GM21528 (cell line): ENCODE measurements at regions not wholly inside any gene's neighbourhood (a gene's known extent, or its start where the extent isn't known, plus 50 kb on each side); places are given as distances from the start of the nearest gene placed in this dataset.

ENCODE experiments used
- ATAC-seq: cut with Tn5 transposase; IDR thresholded peaks from one replicate; pipeline ENCODE4 v1.9.1; 2021; ENCODE audit warnings: mild to moderate bottlenecking, moderate library complexity; ENCODE audit not compliant: unreplicated experiment, low FRiP score

DNA sequence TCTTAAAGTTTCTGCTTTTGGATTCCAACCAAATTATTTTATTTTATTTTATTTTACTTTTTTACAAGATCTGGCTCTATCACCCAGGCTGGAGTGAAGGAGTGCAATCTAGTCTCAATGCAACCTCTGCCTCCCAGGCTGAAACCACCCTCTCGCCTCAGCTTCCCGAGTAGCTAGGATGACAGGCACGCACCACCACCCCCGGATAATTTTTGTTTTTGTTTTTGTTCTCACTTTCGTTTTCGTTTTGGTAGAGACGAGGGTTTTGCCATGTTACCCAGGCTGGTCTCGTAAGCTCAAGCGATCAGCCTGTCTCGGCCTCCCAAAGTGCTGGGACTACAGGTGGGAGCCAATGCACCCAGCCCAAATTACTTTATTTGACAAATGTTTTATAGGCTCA lies 219.8 kb downstream of the ETS1 start:
- peak; percentile 82 for ATAC-seq

DNA sequence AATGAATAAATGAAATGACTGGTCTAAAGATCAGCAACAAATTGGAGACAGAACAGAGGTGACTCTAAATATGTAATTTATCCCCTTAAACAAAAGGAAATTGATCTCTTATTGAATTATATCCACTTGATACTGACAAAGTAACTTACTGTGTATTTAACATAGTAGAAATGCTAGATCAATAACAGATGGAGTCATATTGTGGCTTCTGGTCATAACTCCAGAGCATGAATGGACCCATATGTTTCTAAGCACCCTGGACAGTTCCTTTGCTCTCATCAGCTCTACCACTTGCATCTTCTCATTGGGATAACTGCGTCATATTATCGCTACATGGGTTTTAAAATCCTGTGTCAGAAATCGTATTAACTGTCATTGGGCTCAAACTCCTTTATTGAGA lies 222.3 kb downstream of the ETS1 start:
- ATAC-seq: no peak

DNA sequence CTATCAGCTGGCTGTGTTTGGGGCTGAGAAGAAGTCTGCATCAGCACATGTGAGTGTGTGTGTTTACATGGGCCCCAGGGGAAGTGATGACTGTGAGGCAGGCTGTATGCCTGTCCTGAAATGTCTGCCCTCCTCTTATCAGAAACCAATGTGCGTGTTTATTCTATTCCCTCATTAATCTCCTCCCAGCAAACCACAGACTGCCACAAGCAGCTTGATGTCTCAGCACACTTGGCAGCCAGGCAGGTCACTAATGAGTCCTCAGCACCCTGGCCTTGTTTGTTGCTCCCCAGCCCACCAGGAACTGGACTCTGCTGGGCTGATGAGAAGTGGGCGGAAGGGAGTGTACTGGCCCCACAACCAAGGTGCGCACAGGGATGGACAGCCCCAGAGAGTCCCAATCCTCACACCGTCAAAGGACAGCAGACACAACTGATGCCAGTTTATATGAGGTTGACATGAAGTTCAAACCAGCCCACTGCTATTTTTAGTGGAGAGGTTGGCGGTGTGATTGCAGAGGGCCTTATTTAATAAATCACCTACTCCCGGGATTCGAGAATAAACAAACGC lies 225.8 kb downstream of the ETS1 start:
- ATAC-seq: no peak

DNA sequence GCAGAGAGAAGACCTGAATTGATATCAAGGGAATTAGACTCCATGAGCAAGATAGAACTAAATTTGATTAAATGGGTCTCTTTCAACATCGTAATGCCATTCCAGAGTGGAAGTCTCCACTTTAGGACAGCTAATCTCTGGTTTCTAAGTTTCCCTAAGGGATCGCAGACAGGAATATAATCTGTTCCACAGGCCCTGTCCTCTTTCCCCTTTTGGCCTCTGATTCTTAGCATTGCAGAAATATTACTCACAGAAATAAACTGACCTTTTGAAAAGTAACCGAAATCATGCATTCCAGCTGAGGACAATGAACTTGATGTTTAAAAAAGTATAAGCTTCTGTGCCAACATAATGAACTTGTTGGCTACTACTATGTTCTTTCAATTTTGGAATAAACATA lies 227.8 kb downstream of the ETS1 start:
- no peak for ATAC-seq

DNA sequence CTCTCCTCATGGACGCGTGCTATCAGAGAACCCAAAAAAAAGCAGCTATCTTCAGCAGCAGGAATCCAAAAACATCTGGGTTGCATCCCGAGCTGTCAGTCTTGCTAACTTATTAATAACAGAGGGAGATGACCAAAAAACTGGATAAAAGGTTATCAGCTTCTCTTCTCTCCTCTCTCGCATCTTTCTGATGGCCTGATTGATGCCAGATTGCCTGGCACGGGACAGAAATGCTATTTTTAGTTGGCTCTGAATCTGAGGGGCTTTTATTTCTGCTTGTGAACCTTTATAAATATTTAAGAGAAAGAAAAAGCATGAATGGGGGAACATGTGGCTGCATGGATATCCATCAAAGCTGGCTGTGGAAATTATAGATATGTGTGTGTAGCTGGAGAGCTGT lies 230.3 kb downstream of the ETS1 start:
- ATAC-seq: no peak

DNA sequence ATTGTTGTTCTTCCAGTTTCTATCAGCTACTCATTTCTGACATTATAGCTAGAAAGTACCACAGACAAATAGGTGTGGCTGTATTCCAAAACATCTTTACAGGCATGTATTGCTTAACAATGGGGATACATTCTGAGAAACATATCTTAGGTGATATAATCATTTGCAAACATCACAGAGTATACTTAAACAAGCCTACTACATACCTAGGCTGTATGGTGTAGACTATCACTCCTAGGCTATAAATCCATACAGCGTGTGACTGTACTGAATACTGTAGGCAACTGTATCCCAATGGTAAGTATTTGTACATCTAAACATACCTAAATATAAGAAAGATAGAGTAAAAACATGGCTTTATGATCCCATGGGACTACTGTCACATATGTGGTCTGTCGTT lies 231.8 kb downstream of the ETS1 start:
- no peak for ATAC-seq

DNA sequence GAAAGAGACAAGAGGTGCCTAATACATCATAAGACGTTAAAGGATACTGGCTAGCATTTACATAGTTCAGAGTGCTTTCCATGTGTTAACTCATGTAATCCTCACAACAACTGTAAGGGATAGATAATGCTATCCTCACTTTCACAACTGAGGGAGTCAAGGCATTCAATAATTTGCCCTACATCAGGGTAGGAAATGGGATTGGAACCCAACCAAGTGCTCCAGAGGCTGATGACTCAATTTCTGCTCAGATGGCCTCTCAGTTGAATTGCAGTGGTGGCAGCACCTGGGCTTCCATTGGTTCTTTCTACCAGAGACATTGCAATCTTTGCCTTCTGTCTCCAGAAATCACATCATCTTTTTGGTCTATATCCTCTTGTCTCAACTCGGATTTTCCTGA lies 232.9 kb downstream of the ETS1 start:
- no peak for ATAC-seq

DNA sequence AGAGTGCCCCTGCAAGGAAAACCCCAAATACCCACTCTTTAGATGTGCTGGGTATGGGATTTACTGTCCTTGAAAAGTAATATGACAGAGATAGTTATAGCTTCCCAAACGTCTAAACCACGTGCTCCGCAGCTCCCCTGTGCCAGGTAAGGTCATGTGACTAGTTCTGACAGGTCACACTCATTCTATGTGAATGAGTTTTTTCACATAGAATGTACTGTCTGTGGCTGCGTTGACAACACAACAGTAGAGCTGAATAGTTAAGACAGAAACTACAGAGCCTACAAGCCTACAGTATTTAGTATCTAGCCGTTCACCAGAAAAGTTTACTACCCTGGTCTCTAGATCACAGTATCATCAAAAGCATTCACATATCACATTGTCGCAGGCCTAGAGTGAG lies 236.2 kb downstream of the ETS1 start:
- ATAC-seq: no peak

DNA sequence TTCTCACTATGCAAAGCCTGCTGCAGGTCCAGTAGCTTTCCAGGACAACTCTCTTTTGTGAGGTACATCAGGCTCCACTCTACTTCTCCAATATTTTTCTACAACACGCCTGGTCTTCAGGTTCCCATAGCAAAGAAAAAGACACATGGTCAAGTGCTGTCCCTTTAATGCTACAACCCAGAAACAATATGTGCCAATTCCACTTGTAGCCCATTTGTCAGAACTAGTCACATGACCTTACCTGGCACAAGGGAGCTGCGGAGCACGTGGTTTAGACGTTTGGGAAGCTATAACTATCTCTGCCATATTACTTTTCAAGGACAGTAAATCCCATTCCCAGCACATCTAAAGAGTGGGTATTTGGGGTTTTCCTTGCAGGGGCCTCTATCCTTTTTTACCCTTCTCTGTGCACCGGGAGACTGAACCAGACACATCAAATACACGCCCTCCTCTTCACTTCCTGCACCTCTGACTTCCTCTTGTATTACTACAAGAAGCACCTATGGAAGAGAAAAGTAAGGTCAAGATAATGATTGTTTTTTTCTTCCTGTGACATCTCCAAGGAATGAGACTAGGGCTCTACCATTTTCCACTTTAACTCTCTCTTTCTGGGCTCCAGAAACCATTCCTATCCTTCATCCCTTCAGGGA lies 237.6 kb downstream of the ETS1 start:
- ATAC-seq: no peak

DNA sequence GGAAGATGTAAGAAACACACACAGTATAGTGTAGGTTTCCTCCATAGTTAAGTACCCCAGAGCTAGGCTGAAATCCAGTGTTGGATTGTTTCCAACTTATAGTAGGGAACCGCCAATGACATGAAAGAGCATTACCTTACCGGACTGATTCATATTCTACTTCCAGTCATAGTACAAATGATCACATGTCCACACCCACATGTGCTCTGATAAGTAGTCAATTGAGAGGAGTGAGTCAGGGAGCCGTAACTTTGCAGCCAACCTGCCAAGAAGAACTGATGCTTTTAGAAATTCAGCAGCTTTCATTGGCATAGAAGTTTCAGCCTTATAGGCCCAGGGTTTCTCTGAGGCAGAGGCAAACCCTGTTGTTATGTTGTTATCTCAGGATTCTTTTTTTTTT lies 240.6 kb downstream of the ETS1 start:
- ATAC-seq: no peak

DNA sequence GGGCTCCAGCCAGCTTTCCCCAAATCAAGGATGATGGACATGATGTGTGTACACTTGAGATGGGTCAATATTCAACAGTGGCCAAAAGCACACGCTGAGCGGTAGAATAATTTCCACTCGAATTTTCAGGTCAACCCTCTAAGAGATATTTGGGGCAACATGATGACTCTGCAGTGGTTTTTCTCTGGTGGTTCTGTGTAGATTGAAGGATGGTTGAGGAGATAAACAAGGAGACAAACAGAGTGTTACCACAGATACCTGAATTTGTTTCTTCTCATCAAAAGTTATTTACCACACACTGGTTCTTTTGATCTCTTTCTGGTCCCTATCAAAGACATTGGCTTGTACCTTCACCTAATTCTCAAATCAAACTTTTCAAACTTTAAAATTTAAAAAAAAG lies 242.0 kb downstream of the ETS1 start:
- ATAC-seq: no peak

DNA sequence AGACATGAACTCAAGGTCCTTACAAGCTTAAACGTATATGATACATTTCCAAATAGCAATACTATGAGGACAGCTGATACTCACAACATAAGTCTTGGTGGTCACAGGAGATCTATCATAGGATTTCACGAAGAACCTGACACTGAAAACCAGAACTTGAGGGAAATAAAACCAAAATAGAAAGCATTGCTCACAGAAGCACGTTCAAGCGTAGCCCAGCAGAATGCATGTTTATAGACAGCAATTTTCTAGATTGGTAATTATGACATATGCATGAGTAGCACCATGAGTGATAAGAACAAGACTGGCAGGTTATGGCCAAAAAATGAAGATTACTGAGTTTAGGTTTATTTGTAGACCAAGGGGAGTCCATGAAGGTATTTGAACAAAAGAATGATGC lies 243.5 kb downstream of the ETS1 start:
- ATAC-seq: no peak

DNA sequence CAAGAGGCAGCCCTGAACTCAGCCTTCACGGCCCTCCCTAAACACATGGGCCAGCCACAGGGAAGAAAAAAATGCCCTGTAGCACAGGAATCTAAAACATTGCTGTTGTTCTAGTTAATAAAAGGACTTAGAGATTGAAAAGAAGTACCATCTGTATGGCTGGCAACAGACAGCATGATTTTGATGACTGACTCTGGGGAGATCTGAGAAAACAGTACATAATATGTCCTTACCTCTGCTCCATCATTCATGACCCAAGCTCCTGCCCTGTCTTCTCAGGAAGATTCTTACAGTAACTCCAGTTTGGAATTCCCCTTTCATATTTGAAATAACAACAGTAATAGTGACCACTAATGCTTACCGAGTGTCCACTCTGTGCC lies 244.2 kb downstream of the ETS1 start:
- ATAC-seq: peak; percentile 52

DNA sequence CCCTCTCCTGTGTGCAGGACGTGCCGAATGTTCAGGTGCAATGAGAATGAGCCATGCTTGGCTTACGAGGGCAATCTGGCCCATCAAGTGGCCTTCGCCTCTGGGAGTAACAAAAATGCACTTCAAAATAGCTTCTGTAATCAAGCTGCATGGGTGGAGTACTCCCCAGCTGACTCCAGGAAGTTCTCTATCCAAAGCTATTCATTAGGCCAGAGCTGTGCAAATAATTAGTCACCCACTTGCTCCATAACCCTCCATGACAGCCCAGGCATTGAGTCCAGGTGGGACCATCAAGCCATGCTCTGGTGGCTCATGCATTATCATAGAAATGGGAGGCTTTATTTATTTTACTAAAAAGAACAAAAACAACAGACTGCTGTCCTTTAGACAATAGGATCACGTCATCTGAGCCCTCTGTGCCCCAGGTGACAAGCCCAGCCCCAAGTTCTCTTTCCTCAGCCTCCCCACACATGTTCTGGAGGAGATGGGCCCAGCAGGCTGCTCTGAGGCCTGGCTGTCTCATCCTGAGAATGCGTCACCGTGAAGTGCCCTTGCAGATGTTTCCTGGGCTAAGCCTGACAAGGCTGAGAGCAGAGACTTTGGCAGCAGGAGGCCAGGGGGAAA lies 244.7 kb downstream of the ETS1 start:
- peak; percentile 99 for ATAC-seq

DNA sequence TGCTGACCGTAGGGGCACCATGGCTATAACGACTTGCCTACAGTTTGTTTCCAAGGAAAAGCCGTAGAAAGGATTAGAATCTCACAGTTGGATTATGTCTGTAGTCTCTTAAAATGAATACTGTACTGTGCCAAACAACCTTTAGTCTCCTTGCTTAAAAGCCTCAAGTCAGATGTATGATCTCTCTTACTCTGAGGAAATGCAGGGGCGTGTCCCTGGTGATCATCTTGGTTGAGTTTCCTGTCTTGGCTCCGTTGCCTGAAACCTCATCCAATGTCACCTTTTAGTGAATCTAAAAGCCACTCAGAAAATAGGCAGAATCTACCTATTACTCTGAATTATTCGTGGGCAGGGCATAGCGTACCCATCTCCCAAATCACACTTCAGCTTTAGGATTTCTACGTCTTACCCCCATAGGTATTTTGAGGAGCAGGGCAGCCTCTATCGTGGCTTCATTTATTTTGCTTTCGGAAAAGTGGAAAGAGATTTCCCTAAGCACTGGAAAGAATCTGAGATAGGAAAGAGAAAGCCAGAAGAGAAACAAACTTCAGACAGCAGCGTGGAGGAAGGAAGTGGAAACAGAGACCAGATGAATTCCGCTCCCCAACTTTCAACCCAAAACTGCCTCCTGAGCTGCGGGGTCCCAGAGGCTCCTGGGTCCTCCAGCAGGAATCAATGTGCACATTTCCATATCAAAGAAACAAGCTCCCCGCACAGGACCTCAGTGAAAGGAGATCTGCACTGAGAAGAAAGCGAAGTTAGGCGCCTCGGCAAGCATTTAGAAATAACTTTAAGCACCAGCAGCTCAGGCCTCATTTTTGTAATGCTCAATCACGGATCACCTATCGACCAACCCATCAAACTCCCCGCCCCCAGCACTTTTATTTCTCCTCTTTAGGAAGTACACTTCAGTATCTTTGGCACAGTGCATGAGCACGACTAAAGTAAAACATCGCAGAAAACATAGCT lies 245.8 kb downstream of the ETS1 start:
- ATAC-seq: no peak

DNA sequence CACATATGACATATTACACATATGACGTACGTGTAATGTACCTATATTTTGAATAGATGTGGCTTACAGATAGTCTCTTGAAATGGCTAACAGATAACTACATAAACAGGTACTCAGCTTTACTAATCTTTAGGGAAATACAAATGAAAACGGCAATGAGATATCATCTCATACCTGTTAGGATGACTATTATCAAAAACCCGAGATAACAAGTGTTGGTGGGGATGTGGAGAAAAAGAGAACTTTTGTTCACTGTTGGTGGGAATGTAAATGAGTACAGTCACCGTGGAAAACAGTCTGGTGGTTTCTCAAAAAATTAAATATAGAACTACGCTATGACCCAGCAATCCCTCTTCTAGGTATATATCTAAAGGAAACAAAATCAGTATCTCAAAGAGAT lies 247.6 kb downstream of the ETS1 start:
- ATAC-seq: no peak

DNA sequence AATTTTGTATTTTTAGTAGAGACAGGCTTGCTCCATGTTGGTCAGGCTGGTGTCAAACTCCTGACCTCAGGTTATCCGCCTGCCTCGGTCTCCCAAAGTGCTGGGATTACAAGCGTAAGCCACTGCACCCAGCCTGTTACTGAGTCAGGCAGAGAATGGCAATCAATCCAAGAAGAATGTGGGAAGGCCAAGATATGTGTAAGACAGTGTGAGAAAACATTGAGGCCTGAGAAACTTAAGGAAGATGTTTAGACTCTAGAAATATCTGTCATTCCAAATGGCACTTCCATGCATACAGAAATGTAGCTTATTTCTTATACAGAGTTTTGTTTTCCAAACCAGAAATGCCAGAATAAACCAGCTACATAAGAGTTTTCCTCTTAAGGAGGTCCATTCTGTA lies 248.5 kb downstream of the ETS1 start:
- no peak for ATAC-seq

DNA sequence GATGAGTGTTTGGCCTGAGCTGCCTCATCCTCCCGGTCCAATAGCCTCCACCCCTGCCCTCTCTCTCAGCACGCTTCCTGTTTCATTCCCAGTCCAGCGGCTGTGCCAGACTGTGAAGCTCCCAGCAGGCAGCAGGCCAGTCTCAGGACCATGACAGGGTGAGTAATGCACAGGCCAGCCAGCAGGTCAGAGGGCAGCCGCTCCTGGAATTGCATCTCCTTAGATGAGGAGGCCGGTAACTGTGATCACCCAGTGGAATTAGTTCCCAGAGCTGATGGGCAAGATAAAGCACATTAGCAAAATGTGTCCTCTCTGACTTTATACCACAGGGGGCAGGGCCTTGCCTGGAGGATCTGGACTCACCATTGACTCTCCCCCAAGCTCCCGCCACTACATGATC lies 251.2 kb downstream of the ETS1 start:
- ATAC-seq: no peak

DNA sequence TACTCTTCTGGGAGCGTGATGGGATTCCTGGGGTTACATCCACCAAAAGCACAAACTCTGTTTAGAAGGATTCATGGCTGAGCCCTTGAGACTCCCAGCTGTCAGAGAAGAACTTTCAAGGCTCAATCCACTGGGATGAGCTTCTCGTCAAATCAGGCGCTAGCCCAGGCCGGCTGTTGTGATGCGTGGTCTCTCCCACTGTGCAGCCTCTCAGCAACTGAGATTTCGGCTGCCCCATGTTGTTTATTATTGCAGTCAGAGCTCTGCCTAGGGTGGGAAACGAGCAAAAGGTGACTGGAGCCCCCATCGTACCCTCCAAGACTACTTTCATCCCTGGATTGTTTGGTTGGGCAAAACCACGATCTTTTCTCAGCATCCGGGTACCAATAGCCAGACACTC lies 251.6 kb downstream of the ETS1 start:
- ATAC-seq: no peak

DNA sequence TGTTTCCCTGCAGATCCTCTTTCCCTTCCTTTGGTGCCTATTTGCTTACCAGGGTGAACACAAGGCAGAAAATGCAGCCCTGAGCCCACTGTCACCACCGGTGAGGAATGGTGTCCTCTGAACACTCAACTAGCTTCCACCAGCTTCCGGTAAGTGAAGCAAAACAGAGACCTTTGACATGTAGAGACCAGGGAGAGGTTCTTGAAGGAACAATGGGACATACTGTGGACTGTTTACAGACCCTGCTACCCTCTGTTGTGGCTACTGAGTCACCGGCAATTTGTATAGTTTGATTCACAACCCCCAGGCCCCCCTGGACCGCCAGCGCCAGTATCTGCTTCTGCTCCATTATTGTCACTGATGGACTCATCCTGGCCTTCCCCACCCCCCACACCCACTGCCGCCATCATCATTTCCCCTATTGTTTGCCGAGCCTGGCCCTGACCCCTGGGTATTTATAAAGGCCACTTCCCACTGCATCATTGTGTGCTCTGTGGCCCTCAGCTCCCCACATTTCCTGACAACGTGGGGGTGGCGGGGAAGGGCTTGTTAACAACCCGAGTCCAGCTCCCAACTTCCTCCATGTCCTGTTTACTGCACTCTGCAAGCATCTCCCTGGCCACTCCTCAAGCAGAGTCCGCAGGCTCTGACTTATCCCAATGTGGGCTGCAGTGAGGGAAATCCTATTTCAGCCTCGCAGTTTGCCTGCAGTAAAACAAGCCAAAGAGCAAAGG lies 252.9 kb downstream of the ETS1 start:
- no peak for ATAC-seq

DNA sequence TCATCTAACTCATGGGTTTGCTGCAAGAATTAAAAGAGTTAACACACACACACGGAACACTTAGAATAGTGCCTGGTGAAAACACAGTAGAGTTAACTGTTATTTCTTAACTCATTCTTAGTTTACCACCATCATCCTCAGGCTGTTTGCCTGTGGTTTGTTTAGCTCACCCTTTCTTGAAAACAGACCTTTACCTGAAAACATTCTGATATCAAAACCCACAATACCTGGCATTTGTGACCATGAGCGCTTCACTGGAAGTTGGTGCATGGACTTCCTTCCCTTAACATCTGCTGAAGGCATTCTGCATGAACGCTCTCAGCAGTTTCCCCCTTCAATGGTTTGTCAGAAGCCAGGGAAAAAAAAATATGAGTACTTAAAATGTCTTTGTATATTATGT lies 256.0 kb downstream of the ETS1 start:
- no peak for ATAC-seq
